ENCODE measurements at regions not wholly inside any gene's neighbourhood (a gene's known extent, or its start where the extent isn't known, plus 50 kb on each side); places are given as distances from the start of the nearest gene placed in this dataset.

DNA sequence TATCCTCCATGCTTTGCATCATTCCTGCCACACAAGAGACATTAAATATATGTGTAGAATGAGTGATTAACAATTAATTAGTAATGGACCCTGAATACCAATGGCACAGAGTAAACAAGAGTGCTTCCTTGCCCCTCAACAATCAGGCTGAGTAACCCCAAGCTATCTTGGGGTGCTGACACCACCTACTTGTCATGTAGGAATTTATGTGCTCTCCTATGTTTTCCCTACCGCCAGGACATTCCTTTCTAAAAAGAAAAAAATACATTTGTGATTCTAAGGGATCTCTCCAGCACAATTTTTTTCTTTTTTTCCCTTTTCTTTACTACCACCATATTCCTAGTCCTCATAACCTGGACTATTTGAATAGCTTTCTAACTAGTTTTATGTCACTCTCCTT lies 449.1 kb downstream of the MFSD1 start:
- TF ChIP-seq, protein P1, sequence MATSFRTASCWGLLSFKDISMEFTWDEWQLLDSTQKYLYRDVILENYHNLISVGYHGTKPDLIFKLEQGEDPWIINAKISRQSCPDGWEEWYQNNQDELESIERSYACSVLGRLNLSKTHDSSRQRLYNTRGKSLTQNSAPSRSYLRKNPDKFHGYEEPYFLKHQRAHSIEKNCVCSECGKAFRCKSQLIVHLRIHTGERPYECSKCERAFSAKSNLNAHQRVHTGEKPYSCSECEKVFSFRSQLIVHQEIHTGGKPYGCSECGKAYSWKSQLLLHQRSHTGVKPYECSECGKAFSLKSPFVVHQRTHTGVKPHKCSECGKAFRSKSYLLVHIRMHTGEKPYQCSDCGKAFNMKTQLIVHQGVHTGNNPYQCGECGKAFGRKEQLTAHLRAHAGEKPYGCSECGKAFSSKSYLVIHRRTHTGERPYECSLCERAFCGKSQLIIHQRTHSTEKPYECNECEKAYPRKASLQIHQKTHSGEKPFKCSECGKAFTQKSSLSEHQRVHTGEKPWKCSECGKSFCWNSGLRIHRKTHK (tag by site-specific recombination; IDR thresholded peaks at IDR 0.05): no peak
- TF ChIP-seq, protein P2, sequence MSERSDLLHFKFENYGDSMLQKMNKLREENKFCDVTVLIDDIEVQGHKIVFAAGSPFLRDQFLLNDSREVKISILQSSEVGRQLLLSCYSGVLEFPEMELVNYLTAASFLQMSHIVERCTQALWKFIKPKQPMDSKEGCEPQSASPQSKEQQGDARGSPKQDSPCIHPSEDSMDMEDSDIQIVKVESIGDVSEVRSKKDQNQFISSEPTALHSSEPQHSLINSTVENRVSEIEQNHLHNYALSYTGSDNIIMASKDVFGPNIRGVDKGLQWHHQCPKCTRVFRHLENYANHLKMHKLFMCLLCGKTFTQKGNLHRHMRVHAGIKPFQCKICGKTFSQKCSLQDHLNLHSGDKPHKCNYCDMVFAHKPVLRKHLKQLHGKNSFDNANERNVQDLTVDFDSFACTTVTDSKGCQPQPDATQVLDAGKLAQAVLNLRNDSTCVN (tag by site-specific recombination; optimal IDR thresholded peaks at IDR 0.05): no peak
- TF ChIP-seq, protein P3, sequence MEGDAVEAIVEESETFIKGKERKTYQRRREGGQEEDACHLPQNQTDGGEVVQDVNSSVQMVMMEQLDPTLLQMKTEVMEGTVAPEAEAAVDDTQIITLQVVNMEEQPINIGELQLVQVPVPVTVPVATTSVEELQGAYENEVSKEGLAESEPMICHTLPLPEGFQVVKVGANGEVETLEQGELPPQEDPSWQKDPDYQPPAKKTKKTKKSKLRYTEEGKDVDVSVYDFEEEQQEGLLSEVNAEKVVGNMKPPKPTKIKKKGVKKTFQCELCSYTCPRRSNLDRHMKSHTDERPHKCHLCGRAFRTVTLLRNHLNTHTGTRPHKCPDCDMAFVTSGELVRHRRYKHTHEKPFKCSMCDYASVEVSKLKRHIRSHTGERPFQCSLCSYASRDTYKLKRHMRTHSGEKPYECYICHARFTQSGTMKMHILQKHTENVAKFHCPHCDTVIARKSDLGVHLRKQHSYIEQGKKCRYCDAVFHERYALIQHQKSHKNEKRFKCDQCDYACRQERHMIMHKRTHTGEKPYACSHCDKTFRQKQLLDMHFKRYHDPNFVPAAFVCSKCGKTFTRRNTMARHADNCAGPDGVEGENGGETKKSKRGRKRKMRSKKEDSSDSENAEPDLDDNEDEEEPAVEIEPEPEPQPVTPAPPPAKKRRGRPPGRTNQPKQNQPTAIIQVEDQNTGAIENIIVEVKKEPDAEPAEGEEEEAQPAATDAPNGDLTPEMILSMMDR (tag by site-specific recombination; IDR thresholded peaks at IDR 0.05): no peak
- TF ChIP-seq ZNF670 (tag by site-specific recombination; IDR thresholded peaks at IDR 0.05; ENCODE audit: low read depth) (no peak), HOXC10 (CRISPR knock-in tag; IDR thresholded peaks at IDR 0.05) (no peak), ZNF140 (tag by site-specific recombination; IDR thresholded peaks at IDR 0.05) (no peak), ZNF544 (tag by site-specific recombination; IDR thresholded peaks at IDR 0.05) (no peak), KLF16 (tag by site-specific recombination; IDR thresholded peaks at IDR 0.05) (no peak), ZBTB7A (tag by site-specific recombination; IDR thresholded peaks at IDR 0.05; ENCODE audit: low read depth) (no peak), TCF7L2 (IDR thresholded peaks at IDR 0.05; ENCODE audit: borderline replicate concordance, low read depth, low read length) (no peak)

Measured in HEK293 (cell line).